GM19238 (cell line): ENCODE measurements at regions not wholly inside any gene's neighbourhood (a gene's known extent, or its start where the extent isn't known, plus 50 kb on each side); places are given as distances from the start of the nearest gene placed in this dataset.
"Not testable (repeated sequence)": the region's sequence is repeated elsewhere in the genome, so short reads cannot be mapped to it uniquely, and the experiment has no call there.

Experiments
- DNase-seq: peaks from one replicate; pipeline ENCODE4 v3.0.0; 2011; ENCODE audit warnings: low spot score; ENCODE audit not compliant: insufficient read length

DNA sequence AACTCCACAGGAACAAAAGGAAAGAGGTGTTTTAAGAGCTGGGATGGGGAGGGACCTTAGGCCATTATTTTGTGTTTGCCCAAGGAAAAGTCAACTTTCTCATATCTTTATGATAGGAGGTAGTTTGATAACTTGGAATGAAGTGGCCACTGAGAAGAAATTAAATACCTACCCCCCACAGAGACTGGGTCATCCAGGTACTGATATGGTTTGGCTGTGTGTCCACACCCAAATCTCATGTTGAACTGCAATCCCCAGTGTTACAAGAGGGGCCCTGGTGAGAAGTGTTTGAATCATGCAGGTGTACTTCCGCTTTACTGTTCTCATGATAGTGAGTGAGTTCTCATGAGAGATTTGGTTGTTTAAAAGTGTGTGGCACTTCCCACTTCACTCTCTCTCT is 477.9 kb upstream of the KIF2B start:
- DNase-seq = no peak

DNA sequence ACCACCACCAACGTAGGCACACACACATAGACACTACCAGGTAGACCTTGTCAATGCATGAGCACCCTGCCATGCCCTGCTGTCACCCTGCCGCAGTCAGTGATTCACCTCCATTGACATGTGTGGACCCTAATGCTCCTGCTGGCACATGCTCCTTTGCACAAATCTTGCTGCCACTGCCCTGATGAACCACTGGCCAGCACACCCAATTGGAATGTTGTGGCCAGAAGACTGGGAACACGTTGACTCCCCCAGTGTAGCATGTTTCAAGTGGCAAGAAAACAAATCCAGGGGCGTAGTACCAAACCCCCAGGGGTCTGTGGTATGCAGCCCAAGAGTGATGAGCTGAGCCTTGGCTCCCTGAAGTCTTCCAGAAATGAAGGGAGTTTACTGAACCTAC is 486.4 kb upstream of the KIF2B start:
- no peak for DNase-seq

DNA sequence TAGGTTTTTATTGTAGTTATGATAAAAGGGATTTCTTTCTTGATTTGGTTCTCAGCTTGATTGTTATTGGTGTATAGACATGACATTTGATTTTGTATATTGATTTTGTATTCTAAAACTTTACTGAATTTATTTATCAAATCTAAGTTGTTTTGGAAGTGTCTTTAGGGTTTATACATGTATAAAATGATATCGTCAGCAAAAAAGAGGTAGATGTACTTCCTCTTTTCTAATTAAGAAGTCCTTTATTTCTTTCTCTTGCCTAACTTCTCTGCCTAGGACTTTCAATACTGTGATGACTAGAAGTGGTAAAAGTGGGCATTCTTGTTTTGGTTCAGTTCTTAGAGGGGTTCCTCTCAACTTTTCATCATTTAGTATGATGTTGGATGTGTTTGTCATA is 487.3 kb upstream of the KIF2B start:
- no peak for DNase-seq

DNA sequence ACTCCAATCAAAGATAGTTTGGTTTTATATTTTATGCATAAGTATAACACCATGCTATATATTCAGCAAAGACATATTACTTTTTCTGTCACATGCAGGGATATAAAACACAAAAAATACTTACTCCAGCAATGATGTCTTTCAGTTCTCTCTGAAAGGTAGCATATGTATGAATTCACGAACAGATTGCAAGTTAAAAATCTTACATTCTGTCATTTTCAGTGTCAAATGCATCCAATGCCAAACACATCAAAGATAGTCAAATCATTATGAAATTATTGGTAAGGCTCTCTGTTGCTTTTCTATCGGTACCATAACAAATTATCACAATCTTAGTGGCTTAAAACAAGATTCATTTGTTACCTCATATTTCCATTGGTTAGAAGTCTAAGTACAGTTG is 492.0 kb upstream of the KIF2B start:
- no peak for DNase-seq

DNA sequence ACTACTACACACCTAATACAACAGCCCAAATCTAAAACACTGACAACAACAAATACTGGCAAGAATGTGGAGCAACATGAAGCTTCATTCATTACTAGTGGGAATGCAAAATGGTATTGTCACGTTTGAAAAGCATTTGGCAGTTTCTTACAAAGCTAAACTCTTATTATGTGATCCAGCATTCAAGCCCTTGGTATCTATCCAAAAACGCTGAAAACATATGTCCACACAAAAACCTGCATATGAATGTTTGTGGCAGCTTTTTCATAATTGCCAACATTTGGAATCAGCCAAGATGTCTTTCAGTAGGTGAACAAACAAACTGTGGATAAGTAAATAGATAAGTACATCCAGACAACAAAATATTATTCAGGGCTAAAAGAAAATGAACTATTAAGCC is 501.1 kb upstream of the KIF2B start:
- DNase-seq = no peak

DNA sequence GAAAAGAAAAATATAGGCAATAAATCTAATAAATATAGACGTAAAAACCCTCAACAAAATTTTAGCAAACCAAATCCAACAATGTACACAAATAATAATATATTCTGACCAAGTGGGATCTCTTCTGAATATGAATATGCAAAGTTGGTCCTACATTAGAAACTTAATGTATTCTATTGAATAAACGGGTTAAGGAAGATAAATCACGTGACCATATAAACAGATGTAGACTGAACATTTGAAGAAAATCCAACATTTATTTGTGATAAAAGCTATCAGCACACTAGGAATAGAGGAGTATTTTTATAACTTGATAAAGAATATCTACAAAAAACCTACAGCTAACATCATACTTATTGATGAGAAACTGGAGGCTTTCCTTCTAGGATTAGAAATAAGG is 502.8 kb upstream of the KIF2B start:
- no peak for DNase-seq

DNA sequence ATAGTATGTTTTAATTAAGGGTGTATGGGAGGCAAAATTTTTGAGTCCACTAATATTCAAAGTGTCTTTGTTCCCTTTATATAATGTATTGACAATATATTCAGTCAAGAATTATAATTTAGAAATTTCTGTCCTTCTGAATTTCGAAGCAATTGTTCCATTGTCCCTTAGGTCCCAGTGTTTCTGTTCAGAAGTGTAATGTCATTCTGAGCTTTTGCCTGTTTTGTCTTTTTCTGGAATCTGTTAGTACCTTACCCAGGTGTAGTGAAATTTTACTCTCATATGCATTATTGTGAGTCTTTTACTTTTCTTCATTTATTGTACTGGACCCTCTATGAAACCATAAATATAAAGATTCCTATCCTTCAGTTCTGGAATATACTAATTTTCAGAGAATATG is 505.7 kb upstream of the KIF2B start:
- DNase-seq = no peak

DNA sequence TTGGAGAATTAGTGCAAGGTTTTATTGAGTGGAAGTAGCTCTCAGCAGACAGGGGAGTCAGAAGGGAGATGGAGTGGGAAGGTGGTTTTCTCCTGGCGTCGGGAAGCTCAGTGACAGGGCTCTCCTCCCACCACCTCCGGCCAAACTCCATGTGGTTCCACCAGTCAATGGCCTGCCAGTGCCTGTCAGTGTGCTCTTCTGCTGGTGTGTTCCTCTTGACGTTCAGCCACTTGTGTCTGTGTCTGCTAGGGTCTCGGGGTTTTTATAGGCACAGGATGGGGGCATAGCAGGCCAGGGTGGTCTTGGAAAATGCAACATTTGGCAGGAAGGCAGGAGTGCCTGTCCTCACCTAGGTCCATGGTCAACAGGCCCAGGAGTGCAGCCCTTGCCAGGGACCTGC is 506.7 kb upstream of the KIF2B start:
- DNase-seq = no peak

DNA sequence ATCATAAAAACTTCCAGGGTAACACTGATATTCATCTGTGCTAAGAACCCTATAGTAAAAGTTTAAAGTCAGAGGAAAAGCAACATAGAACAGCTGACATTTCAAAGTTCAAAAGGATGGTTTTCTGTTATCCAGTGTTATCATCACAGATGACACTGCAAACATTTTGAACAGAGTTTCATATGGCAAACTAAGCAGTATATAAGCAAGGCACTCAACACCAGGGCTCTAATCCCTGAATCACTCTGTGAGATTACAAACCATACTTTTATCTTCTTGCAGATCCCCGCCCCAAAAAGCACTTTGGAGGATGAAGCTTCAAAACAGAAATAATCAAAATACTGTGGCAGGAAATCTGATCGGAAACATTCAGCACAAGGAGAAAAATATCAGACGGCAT is 508.2 kb upstream of the KIF2B start:
- no peak for DNase-seq

DNA sequence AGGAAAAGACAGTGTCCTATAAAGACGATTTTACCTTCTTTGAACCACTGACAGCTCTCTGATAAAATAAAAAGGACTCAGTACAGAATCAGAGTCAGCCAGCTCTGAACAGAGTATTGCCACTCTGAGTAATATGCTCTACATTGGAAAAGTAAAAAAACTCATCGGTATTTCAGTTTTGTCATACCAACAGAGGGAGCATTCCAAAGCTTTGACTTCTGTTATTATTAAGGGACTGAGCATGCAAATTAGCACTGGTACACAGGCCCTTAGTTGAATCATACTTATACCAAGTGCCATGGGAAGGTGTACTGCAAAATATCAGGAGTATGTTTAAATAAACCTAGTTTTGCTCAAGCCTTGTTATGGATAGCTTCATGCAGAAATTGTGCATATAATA is 509.0 kb upstream of the KIF2B start:
- DNase-seq = no peak

DNA sequence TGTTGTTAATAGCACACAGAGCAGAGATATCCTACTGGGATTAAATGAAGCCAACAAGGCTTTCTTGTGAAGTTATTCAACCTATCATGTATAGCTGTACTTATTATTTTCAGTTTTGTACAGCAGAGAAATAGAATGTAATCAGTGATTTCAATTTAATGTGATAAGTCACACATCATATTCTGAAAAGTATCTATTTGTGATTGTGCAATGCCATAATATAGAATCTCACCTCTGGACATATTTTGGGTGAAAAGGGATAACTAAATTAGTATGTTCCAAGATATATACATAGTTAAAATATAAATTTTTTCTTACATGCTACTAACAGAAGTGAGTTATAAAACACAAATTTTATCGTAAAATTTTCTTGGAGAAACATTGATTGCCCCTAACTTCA is 544.3 kb upstream of the KIF2B start:
- DNase-seq = no peak

DNA sequence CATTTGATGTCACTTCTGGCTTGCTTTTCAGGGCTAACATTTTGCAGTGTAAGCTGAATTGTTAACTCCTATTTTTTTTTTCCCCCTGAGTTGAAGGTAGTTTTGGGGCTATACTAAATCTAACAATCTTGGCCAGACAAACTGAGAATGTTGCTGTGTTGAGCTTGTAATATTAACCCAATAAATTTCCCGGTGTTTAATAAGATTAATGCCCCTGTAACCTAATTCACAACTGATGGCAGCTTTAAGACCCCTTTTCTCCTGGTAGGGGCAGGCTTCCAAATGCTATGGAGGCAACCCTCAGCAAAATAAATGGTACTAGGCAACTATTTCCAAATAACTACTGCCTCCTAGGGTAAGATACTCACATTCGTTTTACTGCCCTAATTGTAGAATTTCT is 549.6 kb upstream of the KIF2B start:
- DNase-seq = no peak

DNA sequence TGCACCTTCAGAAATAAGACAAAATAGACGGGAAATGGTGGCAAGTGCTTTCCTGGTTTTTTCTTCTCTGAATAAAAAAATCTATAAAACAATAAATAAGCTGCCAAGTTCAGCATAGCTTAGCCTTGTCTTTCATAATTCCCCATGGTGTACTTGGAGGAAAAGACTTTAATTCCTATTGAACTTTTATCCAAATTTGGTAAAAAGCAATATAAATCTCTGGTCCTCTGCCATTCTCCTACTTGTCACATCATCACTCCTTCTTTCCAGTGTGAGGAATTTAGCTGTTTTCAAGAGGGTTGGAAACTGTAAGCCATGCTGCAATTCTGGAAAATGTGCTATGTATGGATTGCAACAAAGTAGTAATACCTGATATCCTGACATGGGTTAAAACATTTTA is 551.8 kb upstream of the KIF2B start:
- DNase-seq = no peak

DNA sequence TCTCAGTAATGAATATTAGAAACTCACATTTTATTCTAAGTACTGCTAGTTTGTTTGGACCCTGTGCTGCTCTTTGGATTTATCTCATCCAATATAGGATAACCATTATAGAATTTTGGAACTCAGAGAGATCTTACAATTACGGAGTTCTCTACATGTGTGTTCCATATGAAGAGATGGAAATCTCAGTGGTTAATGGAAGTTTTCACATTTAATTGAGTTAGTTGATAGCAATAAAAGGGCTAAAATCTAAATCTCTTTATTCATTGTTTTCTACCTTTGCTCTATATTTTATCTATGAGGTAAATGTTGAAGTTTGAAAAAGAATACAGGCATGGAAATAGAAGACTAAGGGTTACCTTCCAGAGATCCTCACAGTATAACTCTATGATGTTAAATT is 558.0 kb upstream of the KIF2B start:
- no peak for DNase-seq

DNA sequence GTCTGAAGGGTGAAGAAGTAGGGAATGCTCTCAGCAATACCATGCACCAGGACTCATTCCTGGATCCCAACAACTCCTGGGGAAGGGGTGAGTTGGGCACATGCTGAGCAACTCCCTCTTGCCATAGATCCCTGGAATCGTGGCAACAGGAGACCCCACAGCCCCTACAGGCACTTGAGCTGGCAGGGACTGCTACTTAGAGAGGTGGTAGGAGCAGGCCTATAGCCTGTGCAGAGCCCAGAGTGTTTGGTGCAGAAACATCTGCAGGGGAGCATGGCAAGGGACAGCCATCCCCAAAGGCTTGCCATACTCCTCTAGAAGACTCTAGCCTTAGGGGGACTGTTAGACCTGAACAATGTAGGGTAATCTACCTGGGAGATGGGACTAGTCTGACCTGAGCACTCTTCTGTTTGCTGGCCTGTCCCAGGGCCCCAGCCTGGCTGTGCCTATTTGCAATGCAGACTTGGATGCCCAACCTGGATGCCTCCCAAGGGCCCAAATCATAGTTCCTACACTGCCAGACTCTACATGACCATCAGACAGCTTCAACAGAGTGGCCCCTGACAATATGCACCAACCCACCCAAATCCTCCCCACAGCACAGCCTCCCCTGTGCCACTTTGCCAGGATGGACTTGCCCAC is 568.6 kb upstream of the KIF2B start:
- DNase-seq = no peak

DNA sequence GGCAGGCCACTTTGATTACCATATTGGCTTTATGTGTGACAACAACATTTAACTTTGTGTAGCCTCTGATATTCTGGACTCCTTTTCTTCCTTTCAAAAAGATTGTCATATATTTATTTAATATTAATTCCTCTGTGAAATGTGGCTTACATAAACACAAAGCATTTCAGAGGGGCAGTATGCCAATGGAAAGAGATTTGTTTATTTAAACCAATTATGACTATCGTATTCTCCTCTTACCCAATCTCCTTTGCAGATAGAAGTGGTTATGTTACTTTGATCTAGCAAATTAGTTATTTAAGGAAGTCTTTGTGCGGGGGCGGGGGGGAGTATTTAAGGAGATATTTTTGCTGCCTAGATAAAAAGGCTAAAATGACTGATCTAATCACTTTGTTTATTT is 573.7 kb upstream of the KIF2B start:
- DNase-seq = no peak

DNA sequence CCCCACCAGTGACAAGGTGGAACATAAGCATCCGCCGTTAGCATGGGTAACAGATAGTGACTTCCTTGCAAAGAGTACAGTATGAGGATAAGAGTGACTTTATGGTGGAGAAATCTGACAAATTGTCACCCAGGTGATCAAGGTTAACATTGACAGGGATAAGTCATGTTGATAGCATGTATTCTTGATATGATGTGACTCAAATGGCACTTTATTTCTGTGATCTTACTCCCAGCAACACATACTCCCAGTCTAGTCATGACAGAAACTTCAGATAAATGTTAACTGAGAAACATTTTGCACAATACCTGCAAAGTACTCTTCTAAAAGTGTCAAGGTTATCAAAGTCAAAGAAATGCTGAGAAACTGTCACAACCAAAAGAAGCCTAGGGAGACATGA is 588.6 kb upstream of the KIF2B start:
- DNase-seq = no peak

DNA sequence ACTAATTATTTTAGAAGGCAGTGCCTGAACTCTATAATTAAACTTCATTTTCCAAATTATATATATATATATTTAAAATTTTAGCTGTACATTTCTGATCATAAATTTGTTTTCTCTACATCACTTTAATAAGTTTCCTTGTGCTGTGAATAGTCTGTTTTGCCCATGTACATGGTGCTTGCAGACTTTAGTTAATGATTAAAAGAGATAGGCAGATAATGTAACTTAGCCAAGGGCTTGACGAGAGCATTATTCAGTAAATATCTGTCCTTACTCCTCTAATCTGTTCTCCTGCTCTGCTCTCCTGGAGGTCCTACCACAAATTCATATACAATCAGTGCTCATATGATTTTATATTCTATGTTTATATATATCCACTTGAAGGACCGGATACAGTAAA is 595.2 kb upstream of the KIF2B start:
- no peak for DNase-seq

DNA sequence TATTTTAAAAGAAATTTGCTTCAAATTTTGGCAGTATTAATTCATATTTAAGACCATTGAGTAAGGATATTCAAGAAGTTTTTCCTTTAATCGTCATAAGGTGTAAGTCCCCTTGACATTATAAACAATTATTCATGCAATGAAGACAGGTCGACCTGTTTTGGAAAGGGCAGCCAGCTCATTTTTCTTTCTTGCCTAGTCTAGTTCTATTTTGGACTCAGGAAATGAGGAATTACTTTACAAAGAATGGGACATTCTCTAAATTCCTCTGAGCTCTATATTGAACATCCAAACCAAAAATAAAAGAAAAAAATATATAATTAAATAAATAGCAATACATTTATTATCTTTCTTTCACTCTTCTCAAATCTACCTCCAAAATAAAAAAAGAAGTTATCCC is 595.6 kb upstream of the KIF2B start:
- DNase-seq = no peak

DNA sequence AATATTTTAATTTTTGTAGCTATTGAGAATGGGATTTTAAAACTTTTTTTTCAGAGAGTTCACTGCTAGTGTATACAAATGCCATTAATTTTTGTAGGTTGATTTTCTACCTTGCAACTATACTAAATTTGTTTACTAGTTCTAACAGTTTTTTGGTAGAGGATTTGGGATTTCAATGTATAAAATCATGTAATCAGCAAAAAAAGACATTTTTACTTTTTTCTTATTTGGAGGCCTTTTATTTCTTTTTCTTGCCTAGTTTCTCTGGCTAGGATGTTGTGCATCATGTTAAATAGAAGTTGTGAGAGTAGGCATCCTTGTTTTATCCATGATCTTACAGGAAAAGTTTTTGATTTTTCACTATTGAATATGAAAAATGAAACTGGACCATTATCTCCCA is 602.9 kb upstream of the KIF2B start:
- DNase-seq = no peak

DNA sequence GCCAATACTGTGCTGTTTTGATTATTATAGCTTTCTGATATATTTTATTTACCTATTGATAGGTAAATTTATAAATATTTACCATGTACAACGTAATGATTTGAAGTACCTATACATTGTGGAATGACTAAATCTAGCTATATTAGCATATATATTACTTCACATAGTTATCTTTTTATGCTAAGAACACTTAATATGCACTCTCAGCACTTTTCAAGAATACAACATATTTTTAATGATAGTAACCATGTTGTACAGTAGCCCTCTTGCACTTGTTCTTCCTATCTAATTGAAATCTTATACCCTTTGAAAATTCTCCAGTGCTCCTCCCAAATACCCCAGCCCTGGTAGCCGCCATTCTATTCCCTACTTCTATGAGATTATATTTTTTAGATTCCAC is 604.0 kb upstream of the KIF2B start:
- no peak for DNase-seq

DNA sequence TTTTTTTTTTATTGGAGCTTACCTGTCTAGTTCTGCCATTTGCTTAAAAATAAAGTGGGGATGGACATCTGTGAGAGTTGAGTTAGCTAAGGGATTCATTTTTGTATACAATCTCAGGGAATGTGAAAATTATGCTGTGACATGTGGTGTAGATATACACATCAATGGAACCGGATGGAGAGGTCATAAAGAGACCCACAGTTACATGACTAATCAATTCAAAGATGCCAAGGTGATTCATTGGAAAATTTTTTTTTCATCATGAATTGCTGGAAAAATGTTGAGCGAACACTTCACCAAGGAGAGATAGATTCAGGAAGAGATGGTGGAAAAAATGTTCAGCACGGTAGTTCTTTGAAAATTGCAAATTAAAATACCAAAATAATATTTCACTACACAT is 605.4 kb upstream of the KIF2B start:
- no peak for DNase-seq

DNA sequence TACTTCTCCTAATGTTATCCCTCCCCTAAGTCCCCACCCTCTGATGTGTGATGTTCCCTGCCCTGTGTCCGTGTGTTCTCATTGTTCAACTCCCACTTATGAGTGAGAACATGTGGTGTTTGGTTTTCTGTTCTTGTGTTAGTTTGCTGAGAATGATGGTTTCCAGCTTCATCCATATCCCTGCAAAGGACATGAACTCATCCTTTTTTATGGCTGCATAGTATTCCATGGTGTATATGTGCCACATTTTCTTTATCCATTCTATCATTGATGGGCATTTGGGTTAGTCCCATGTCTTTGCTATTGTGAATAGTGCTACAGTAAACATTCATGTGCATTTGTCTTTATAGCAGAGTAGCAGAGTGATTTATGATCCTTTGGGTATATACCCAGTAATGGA is 613.8 kb upstream of the KIF2B start:
- DNase-seq = not testable (repeated sequence)

DNA sequence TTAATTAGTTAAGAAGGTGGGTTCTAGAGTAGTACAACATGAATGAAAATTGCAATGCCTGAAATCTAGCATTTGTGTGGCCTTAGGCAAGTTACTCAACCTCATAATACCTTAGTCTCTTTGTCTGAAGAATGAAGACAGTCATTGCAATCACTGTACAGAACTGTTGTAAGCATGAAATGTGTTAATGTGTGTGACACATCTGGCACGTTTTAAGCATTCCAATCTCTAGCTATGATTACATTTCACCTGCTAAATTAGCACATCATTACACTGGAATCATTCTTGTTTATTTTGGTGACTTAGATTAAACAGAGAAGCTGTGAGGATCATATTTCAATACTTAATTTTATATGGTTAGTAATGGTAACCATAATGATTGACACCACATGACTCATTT is 629.7 kb upstream of the KIF2B start:
- DNase-seq = no peak
